ENCODE measurements at regions not wholly inside any gene's neighbourhood (a gene's known extent, or its start where the extent isn't known, plus 50 kb on each side); places are given as distances from the start of the nearest gene placed in this dataset.
A peak's percentile ranks its signal among the peaks of the same experiment; 100 is the strongest.

- Mint-ChIP-seq H3K36me3 (no peaks in the 10 kb centered on the region), H3K27ac (no peak overlapping the region), H3K4me1 (no peaks in the 10 kb centered on the region), H3K27me3 (ENCODE audit: insufficient read depth, low read depth) (no peaks in the 10 kb centered on the region), H3K9me3 (peaks cover 2% of the 10 kb centered on the region), H3K4me3 (no peak overlapping the region)
- no peak overlapping the region for H2AFZ ChIP-seq (replicated peaks)
- no peaks in the 10 kb centered on the region for H3K27me3 ChIP-seq
- TF ChIP-seq CTCF (IDR thresholded peaks at IDR 0.05) = no peak
- TF ChIP-seq EZH2phosphoT487 (IDR thresholded peaks at IDR 0.05) = no peak
- no peak for TF ChIP-seq EZH2 (IDR thresholded peaks at IDR 0.05)
- no peak overlapping the region for H3K27ac ChIP-seq
- no peaks in the 10 kb centered on the region for H4K20me1 ChIP-seq (ENCODE audit: low read depth)
- H3K79me2 ChIP-seq (ENCODE audit: low read depth) = no peaks in the 10 kb centered on the region
- no peaks in the 10 kb centered on the region for H3K36me3 ChIP-seq
- no peak for DNase-seq (ENCODE audit: low spot score)
- no peaks in the 10 kb centered on the region for H3K4me1 ChIP-seq
- H3F3A ChIP-seq (ENCODE audit: low read depth) = no peaks in the 10 kb centered on the region
- no peaks in the 10 kb centered on the region for H3K9me3 ChIP-seq (ENCODE audit: low read depth)
- H3K4me3 ChIP-seq = no peak overlapping the region
- H3K9ac ChIP-seq = no peak overlapping the region
- H3K4me2 ChIP-seq = no peak overlapping the region
Observed at GRCh38 chr7:10739401-10739800, 234.3 kb upstream of the PHF14 start.

DNA sequence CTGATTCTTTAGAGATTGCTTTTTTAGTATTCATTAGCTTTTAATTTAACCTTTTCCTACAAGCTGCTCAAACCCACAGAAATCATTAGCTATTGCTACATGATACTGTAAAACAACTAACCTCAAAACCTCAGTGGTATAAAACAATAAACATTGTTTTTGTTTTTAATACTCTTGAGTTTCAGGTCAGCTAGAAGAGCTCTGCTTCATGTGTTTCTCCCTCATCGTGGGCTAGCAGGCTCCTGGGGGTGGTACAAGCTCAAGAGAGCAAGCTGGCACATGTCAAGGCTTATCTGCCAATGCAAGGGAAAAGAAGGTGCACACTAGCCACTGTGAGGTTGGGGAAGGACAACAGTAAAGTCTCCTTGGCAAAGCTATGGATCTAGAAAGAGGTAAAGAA, 232.9 kb upstream of the PHF14 start:
- Histone ChIP-seq H3K4me2 (no peak overlapping the region), H3K9ac (no peak overlapping the region), H3K27me3 (no peaks in the 10 kb centered on the region), H3K4me3 (no peak overlapping the region), H3K27ac (no peak overlapping the region), H2AFZ (replicated peaks) (no peak overlapping the region), H4K20me1 (ENCODE audit: low read depth) (no peaks in the 10 kb centered on the region), H3K4me1 (no peaks in the 10 kb centered on the region), H3K36me3 (no peaks in the 10 kb centered on the region), H3F3A (ENCODE audit: low read depth) (no peaks in the 10 kb centered on the region), H3K9me3 (ENCODE audit: low read depth) (no peaks in the 10 kb centered on the region), H3K79me2 (ENCODE audit: low read depth) (no peaks in the 10 kb centered on the region)
- DNase-seq (ENCODE audit: low spot score) = no peak
- no peak for TF ChIP-seq EZH2phosphoT487 (IDR thresholded peaks at IDR 0.05)
- no peak for TF ChIP-seq CTCF (IDR thresholded peaks at IDR 0.05)
- no peak overlapping the region for H3K27ac Mint-ChIP-seq
- H3K4me3 Mint-ChIP-seq = no peak overlapping the region
- H3K27me3 Mint-ChIP-seq (ENCODE audit: insufficient read depth, low read depth) = no peaks in the 10 kb centered on the region
- peaks cover 10% of the 10 kb centered on the region for H3K9me3 Mint-ChIP-seq
- no peaks in the 10 kb centered on the region for H3K4me1 Mint-ChIP-seq
- H3K36me3 Mint-ChIP-seq = no peaks in the 10 kb centered on the region

DNA sequence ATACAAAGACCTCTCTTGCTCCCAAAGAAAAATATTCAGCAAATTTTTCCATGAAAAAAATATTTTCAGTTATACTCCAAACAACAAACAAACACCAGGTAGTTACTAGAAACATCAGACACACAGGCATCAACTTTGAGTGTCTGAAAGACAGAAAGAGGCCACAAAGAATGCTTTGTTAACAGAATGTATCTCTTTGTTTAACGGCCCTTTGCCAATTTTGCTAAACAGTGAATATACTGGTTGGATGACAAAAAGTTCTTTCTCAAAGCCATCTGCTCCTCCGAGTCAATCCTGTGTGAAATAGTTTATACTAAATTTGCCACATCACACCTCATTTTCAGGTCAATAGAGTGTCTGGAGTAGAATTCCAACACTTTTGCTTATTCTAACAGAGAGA, 216.7 kb upstream of the PHF14 start:
- Histone ChIP-seq H3F3A (ENCODE audit: low read depth) (no peaks in the 10 kb centered on the region), H3K79me2 (ENCODE audit: low read depth) (no peaks in the 10 kb centered on the region), H3K4me2 (no peak overlapping the region), H3K9ac (no peak overlapping the region), H3K27ac (no peak overlapping the region), H3K36me3 (no peaks in the 10 kb centered on the region), H3K9me3 (ENCODE audit: low read depth) (no peaks in the 10 kb centered on the region), H3K4me1 (no peaks in the 10 kb centered on the region), H3K27me3 (no peaks in the 10 kb centered on the region), H2AFZ (replicated peaks) (no peak overlapping the region), H3K4me3 (no peak overlapping the region), H4K20me1 (ENCODE audit: low read depth) (no peaks in the 10 kb centered on the region)
- Mint-ChIP-seq H3K4me3 (no peak overlapping the region), H3K27ac (no peak overlapping the region), H3K9me3 (peaks cover 17% of the 10 kb centered on the region), H3K36me3 (no peaks in the 10 kb centered on the region), H3K27me3 (ENCODE audit: insufficient read depth, low read depth) (no peaks in the 10 kb centered on the region), H3K4me1 (no peaks in the 10 kb centered on the region)
- DNase-seq (ENCODE audit: low spot score) = no peak
- TF ChIP-seq CTCF (IDR thresholded peaks at IDR 0.05) (no peak), EZH2 (IDR thresholded peaks at IDR 0.05) (no peak), EZH2phosphoT487 (IDR thresholded peaks at IDR 0.05) (no peak)

DNA sequence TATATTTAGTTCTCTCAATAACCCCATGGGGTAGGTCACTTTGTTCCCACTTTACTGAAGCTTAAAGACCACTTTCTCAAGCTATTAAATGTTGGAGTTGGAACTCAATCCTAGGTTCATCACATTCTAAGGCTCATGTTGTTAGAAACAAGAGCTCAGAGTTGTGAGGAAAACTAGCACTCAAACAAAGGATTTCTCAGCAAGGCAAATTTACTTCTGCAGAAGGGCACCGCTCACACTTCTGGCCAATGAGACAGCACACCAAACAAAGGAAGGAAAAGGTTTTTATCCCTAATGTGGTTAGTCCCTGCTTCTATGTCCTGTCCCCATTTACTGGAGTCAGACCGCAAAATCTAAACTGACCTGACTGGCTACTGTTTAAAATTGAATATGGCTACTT, 214.6 kb upstream of the PHF14 start:
- TF ChIP-seq EZH2 (IDR thresholded peaks at IDR 0.05) = no peak
- TF ChIP-seq EZH2phosphoT487 (IDR thresholded peaks at IDR 0.05) = no peak
- no peak for TF ChIP-seq CTCF (IDR thresholded peaks at IDR 0.05)
- DNase-seq (ENCODE audit: low spot score) = no peak
- Histone ChIP-seq H3K4me1 (no peaks in the 10 kb centered on the region), H3K27me3 (no peaks in the 10 kb centered on the region), H4K20me1 (ENCODE audit: low read depth) (no peaks in the 10 kb centered on the region), H2AFZ (replicated peaks) (peak overlapping the region; percentile 78), H3K4me3 (no peak overlapping the region), H3K9ac (no peak overlapping the region), H3K4me2 (no peak overlapping the region), H3K79me2 (ENCODE audit: low read depth) (no peaks in the 10 kb centered on the region), H3F3A (ENCODE audit: low read depth) (no peaks in the 10 kb centered on the region), H3K27ac (no peak overlapping the region), H3K9me3 (ENCODE audit: low read depth) (no peaks in the 10 kb centered on the region), H3K36me3 (no peaks in the 10 kb centered on the region)
- H3K27me3 Mint-ChIP-seq (ENCODE audit: insufficient read depth, low read depth) = peaks cover 2% of the 10 kb centered on the region
- peaks cover 17% of the 10 kb centered on the region for H3K9me3 Mint-ChIP-seq
- H3K4me3 Mint-ChIP-seq = no peak overlapping the region
- H3K27ac Mint-ChIP-seq = no peak overlapping the region
- H3K4me1 Mint-ChIP-seq = no peaks in the 10 kb centered on the region
- H3K36me3 Mint-ChIP-seq = no peaks in the 10 kb centered on the region
